Parathyroid adenoma (tissue), 2 donors: ENCODE measurements at regions not wholly inside any gene's neighbourhood (a gene's known extent, or its start where the extent isn't known, plus 50 kb on each side); places are given as distances from the start of the nearest gene placed in this dataset.
"Not testable (repeated sequence)": the region's sequence is repeated elsewhere in the genome, so short reads cannot be mapped to it uniquely, and the experiment has no call there.

Experiments
- H2AFZ ChIP-seq: fragments of 300-600 bp; sonication (generic); one replicate; pipeline ENCODE4 v1.7.0; 2017; ENCODE audit warnings: antibody characterized with exemption, mild to moderate bottlenecking
- H3K27ac ChIP-seq: fragments of 300-600 bp; sonication (generic); one replicate; pipeline ENCODE4 v1.7.0; 2017
- H3K27me3 ChIP-seq: fragments of 300-600 bp; sonication (generic); one replicate; pipeline ENCODE4 v1.7.0; 2017; ENCODE audit warnings: low read length; ENCODE audit not compliant: control insufficient read depth, insufficient read depth
- H3K36me3 ChIP-seq: fragments of 300-600 bp; sonication (generic); one replicate; pipeline ENCODE4 v1.7.0; 2017; ENCODE audit warnings: low read length; ENCODE audit not compliant: control insufficient read depth, insufficient read depth
- H3K4me1 ChIP-seq: fragments of 300-600 bp; sonication (generic); one replicate; pipeline ENCODE4 v1.7.0; 2017; ENCODE audit warnings: control low read depth
- H3K4me2 ChIP-seq: fragments of 300-600 bp; sonication (generic); one replicate; pipeline ENCODE4 v1.7.0; 2017; ENCODE audit warnings: low read length
- H3K4me3 ChIP-seq: fragments of 300-600 bp; sonication (generic); one replicate; pipeline ENCODE4 v1.7.0; 2017; ENCODE audit warnings: low read depth, low read length
- H3K79me2 ChIP-seq: fragments of 300-600 bp; sonication (generic); one replicate; pipeline ENCODE4 v1.7.0; 2017; ENCODE audit warnings: control low read depth
- H3K9ac ChIP-seq: fragments of 300-600 bp; sonication (generic); one replicate; pipeline ENCODE4 v1.7.0; 2017; ENCODE audit warnings: mild to moderate bottlenecking
- H3K9me3 ChIP-seq: fragments of 300-600 bp; sonication (generic); one replicate; pipeline ENCODE4 v1.7.0; 2017; ENCODE audit warnings: low read length; ENCODE audit not compliant: control insufficient read depth
- CTCF ChIP-seq: fragments of 300-600 bp; sonication (generic); IDR thresholded peaks from one replicate; pipeline ENCODE4 v1.7.0; 2017; ENCODE audit warnings: antibody characterized with exemption, mild to moderate bottlenecking
- donor health status: primary hyperparathyroidism.

GRCh38 chr9:22217254-22217653 lies 208.1 kb upstream of the CDKN2B start:
- Histone ChIP-seq H2AFZ (no peak overlapping the region), H3K36me3 (no peaks in the 10 kb centered on the region), H3K4me3 (no peak overlapping the region), H3K79me2 (no peaks in the 10 kb centered on the region), H3K9ac (no peak overlapping the region), H3K4me1 (no peaks in the 10 kb centered on the region), H3K27me3 (no peaks in the 10 kb centered on the region), H3K4me2 (no peak overlapping the region), H3K9me3 (no peaks in the 10 kb centered on the region), H3K27ac (no peak overlapping the region)
- no peak for TF ChIP-seq CTCF

GRCh38 chr9:22225856-22226255 lies 216.8 kb upstream of the CDKN2B start:
- H3K4me3 ChIP-seq, H3K27me3 ChIP-seq, H3K36me3 ChIP-seq, H3K9me3 ChIP-seq, H3K79me2 ChIP-seq, H3K27ac ChIP-seq, H3K9ac ChIP-seq, H3K4me1 ChIP-seq, H3K4me2 ChIP-seq, H2AFZ ChIP-seq: not testable (repeated sequence)

GRCh38 chr9:22227986-22228385 lies 218.6 kb upstream of the DMRTA1 start:
- no peak overlapping the region for H3K4me3 ChIP-seq
- no peaks in the 10 kb centered on the region for H3K27me3 ChIP-seq
- no peak overlapping the region for H3K4me2 ChIP-seq
- no peaks in the 10 kb centered on the region for H3K36me3 ChIP-seq
- no peaks in the 10 kb centered on the region for H3K9me3 ChIP-seq
- H3K9ac ChIP-seq = no peak overlapping the region
- no peaks in the 10 kb centered on the region for H3K79me2 ChIP-seq
- no peaks in the 10 kb centered on the region for H3K4me1 ChIP-seq
- H2AFZ ChIP-seq = no peak overlapping the region
- no peak for TF ChIP-seq CTCF
- H3K27ac ChIP-seq = no peak overlapping the region

GRCh38 chr9:22228542-22228941 lies 218.1 kb upstream of the DMRTA1 start:
- no peaks in the 10 kb centered on the region for H3K27me3 ChIP-seq
- no peak overlapping the region for H3K4me3 ChIP-seq
- H3K27ac ChIP-seq = no peak overlapping the region
- H3K79me2 ChIP-seq = no peaks in the 10 kb centered on the region
- no peak for TF ChIP-seq CTCF
- no peak overlapping the region for H2AFZ ChIP-seq
- H3K4me1 ChIP-seq = no peaks in the 10 kb centered on the region
- no peak overlapping the region for H3K4me2 ChIP-seq
- no peaks in the 10 kb centered on the region for H3K36me3 ChIP-seq
- H3K9ac ChIP-seq = no peak overlapping the region
- no peaks in the 10 kb centered on the region for H3K9me3 ChIP-seq

GRCh38 chr9:22229069-22229468 lies 217.6 kb upstream of the DMRTA1 start:
- no peak overlapping the region for H3K4me2 ChIP-seq
- no peak overlapping the region for H3K9ac ChIP-seq
- no peak overlapping the region for H3K4me3 ChIP-seq
- TF ChIP-seq CTCF = no peak
- H3K4me1 ChIP-seq = no peaks in the 10 kb centered on the region
- H3K27ac ChIP-seq = no peak overlapping the region
- no peaks in the 10 kb centered on the region for H3K9me3 ChIP-seq
- no peak overlapping the region for H2AFZ ChIP-seq
- no peaks in the 10 kb centered on the region for H3K36me3 ChIP-seq
- H3K27me3 ChIP-seq = no peaks in the 10 kb centered on the region
- H3K79me2 ChIP-seq = no peaks in the 10 kb centered on the region

- not testable (repeated sequence) for H3K4me3 ChIP-seq, H3K9me3 ChIP-seq, H3K36me3 ChIP-seq, H3K27me3 ChIP-seq, H3K79me2 ChIP-seq, H3K4me2 ChIP-seq, H2AFZ ChIP-seq, H3K4me1 ChIP-seq, H3K9ac ChIP-seq, H3K27ac ChIP-seq
Measured at GRCh38 chr9:22231309-22231708, 215.3 kb upstream of the DMRTA1 start.
